GM21390 (cell line): ENCODE measurements at regions not wholly inside any gene's neighbourhood (a gene's known extent, or its start where the extent isn't known, plus 50 kb on each side); places are given as distances from the start of the nearest gene placed in this dataset.

Source experiments
- ATAC-seq: cut with Tn5 transposase; IDR thresholded peaks from one replicate; pipeline ENCODE4 v1.9.1; 2021; ENCODE audit not compliant: unreplicated experiment

- no peak for ATAC-seq
Observed at GRCh38 chr2:185145316-185146121, 547.2 kb downstream of the ZNF804A start.

GRCh38 chr2:185147361-185147760, 549.0 kb downstream of the ZNF804A start:
- no peak for ATAC-seq

- no peak for ATAC-seq
Observed at GRCh38 chr2:185152186-185152585, 553.9 kb downstream of the ZNF804A start.

GRCh38 chr2:185161701-185162100, 563.4 kb downstream of the ZNF804A start:
- ATAC-seq, result no peak

- ATAC-seq, result no peak
Observed at GRCh38 chr2:185174353-185174752, 564.3 kb upstream of the FSIP2 start.

GRCh38 chr2:185179743-185180142, 558.9 kb upstream of the FSIP2 start:
- ATAC-seq, result no peak

GRCh38 chr2:185181901-185182300, 556.7 kb upstream of the FSIP2 start:
- no peak for ATAC-seq

GRCh38 chr2:185185044-185185443, 553.6 kb upstream of the FSIP2 start:
- no peak for ATAC-seq

GRCh38 chr2:185187421-185187820, 551.2 kb upstream of the FSIP2 start:
- ATAC-seq, result no peak

GRCh38 chr2:185188656-185189055, 549.9 kb upstream of the FSIP2 start:
- ATAC-seq, result no peak

GRCh38 chr2:185201063-185201462, 537.5 kb upstream of the FSIP2 start:
- no peak for ATAC-seq

GRCh38 chr2:185202381-185202780, 536.2 kb upstream of the FSIP2 start:
- no peak for ATAC-seq

GRCh38 chr2:185202945-185203528, 535.6 kb upstream of the FSIP2 start:
- no peak for ATAC-seq

GRCh38 chr2:185208261-185208660, 530.3 kb upstream of the FSIP2 start:
- no peak for ATAC-seq

- peak; percentile 45 for ATAC-seq
Observed at GRCh38 chr2:185215497-185215896, 523.1 kb upstream of the FSIP2 start.

GRCh38 chr2:185219981-185220380, 518.6 kb upstream of the FSIP2 start:
- no peak for ATAC-seq

GRCh38 chr2:185222311-185222710, 516.3 kb upstream of the FSIP2 start:
- ATAC-seq, result no peak

- no peak for ATAC-seq
Observed at GRCh38 chr2:185227391-185227790, 511.2 kb upstream of the FSIP2 start.

GRCh38 chr2:185239491-185239890, 499.1 kb upstream of the FSIP2 start:
- ATAC-seq, result no peak

- no peak for ATAC-seq
Observed at GRCh38 chr2:185240796-185241195, 497.8 kb upstream of the FSIP2 start.

GRCh38 chr2:185241556-185241955, 497.0 kb upstream of the FSIP2 start:
- no peak for ATAC-seq

GRCh38 chr2:185242462-185242861, 496.1 kb upstream of the FSIP2 start:
- ATAC-seq, result no peak

GRCh38 chr2:185245216-185245615, 493.4 kb upstream of the FSIP2 start:
- no peak for ATAC-seq
